ENCODE measurements at regions not wholly inside any gene's neighbourhood (a gene's known extent, or its start where the extent isn't known, plus 50 kb on each side); places are given as distances from the start of the nearest gene placed in this dataset.

DNA sequence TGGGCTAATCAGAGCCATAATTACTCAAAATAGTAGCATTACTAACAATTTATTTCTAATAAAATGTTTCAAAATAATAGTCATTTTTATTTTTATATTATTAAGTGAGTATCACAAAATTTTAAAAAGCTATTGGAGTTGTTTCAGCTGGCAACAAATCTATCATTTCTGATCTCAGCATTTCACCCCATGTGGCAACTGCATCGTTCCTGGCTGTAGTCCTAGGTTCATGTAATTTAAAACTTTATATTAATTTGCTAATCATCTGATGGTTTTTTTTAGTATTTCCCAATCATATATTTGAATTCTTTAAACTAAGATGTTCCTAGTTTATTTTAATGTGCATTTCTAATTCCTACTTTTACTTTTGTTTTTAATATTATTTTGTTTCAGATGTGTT lies 293.0 kb upstream of the AKR1E2 start:
- DNase-seq (no peak), ATAC-seq (no peak)
- BruUV-seq (replicated peaks): no TSS peak
- no peaks in the 10 kb centered on the region for H3F3A ChIP-seq (ENCODE audit: low read length, unreplicated experiment)
- no peak overlapping the region for H3K4me2 ChIP-seq (ENCODE audit: low read length)
- POLR2A ChIA-PET (ENCODE audit: unreplicated experiment): no interaction called here
- peak overlapping the region; percentile 74; the same call in 1 of the 2 replicates for H2AFZ ChIP-seq (ENCODE audit: low read length)
- no peak for TF ChIP-seq EZH2 (IDR thresholded peaks at IDR 0.05; ENCODE audit: low read length, unreplicated experiment)
- TF ChIP-seq, protein P1, sequence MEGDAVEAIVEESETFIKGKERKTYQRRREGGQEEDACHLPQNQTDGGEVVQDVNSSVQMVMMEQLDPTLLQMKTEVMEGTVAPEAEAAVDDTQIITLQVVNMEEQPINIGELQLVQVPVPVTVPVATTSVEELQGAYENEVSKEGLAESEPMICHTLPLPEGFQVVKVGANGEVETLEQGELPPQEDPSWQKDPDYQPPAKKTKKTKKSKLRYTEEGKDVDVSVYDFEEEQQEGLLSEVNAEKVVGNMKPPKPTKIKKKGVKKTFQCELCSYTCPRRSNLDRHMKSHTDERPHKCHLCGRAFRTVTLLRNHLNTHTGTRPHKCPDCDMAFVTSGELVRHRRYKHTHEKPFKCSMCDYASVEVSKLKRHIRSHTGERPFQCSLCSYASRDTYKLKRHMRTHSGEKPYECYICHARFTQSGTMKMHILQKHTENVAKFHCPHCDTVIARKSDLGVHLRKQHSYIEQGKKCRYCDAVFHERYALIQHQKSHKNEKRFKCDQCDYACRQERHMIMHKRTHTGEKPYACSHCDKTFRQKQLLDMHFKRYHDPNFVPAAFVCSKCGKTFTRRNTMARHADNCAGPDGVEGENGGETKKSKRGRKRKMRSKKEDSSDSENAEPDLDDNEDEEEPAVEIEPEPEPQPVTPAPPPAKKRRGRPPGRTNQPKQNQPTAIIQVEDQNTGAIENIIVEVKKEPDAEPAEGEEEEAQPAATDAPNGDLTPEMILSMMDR (conservative IDR thresholded peaks at IDR 0.05; ENCODE audit: low read depth, low read length): no peak
- TF ChIP-seq EZH2phosphoT487 (IDR thresholded peaks at IDR 0.05; ENCODE audit: borderline replicate concordance, low read length): no peak
- H3K4me1 ChIP-seq (ENCODE audit: insufficient read depth, low read length): peaks cover 9% of the 10 kb centered on the region; the same call in 1 of the 2 replicates
- intact Hi-C loops (cut with micrococcal nuclease): no loop called here
- CTCF ChIA-PET: no interaction called here
- H3K79me2 ChIP-seq (ENCODE audit: low read length): no peaks in the 10 kb centered on the region
- H3K9me3 ChIP-seq (ENCODE audit: low read length): no peaks in the 10 kb centered on the region
- no peaks in the 10 kb centered on the region for H4K20me1 ChIP-seq (ENCODE audit: low read length)
- no peaks in the 10 kb centered on the region for H3K36me3 ChIP-seq (ENCODE audit: low read depth, low read length)
- H3K27ac ChIP-seq (ENCODE audit: low read length): peak overlapping the region; percentile 68
- no peaks in the 10 kb centered on the region for H3K9me2 ChIP-seq (replicated peaks; ENCODE audit: low read length)
- H3K4me3 ChIP-seq (ENCODE audit: low read length): no peak overlapping the region
- H3K27me3 ChIP-seq (ENCODE audit: low read length): no peaks in the 10 kb centered on the region
- H3K9ac ChIP-seq (ENCODE audit: low read length): peak overlapping the region; percentile 33

DNA sequence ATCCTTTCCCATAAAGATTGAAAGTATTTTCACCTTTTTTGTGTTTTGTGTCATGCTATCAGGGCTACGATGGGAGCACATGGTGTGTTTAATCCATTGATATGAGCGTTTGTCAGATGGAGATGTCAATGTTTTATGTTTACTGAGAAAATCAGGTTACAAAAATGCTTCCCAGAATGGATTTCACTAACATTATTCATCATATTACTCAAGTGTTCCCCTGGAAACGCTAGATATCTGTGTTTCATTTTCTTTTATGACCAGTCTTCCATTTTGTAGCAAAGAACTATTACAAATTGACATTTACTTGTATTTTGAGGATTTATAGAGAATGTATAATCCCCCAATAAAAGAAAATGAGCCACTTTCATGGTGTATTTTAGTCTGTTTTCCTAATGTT lies 293.5 kb upstream of the AKR1E2 start:
- CTCF ChIA-PET: no interaction called here
- DNase-seq: peak; percentile 67
- no peaks in the 10 kb centered on the region for H3K9me2 ChIP-seq (replicated peaks; ENCODE audit: low read length)
- peak overlapping the region; percentile 74 for H2AFZ ChIP-seq (ENCODE audit: low read length)
- no peaks in the 10 kb centered on the region for H3F3A ChIP-seq (ENCODE audit: low read length, unreplicated experiment)
- H3K27me3 ChIP-seq (ENCODE audit: low read length): no peaks in the 10 kb centered on the region
- H3K9ac ChIP-seq (ENCODE audit: low read length): peak overlapping the region; percentile 33
- H4K20me1 ChIP-seq (ENCODE audit: low read length): no peaks in the 10 kb centered on the region
- H3K4me3 ChIP-seq (ENCODE audit: low read length): no peak overlapping the region
- no peaks in the 10 kb centered on the region for H3K79me2 ChIP-seq (ENCODE audit: low read length)
- POLR2A ChIA-PET (ENCODE audit: unreplicated experiment): no interaction called here
- BruUV-seq (replicated peaks): no TSS peak
- intact Hi-C loops (cut with micrococcal nuclease): no loop called here
- H3K4me1 ChIP-seq (ENCODE audit: insufficient read depth, low read length): peaks cover 9% of the 10 kb centered on the region; the same call in 1 of the 2 replicates
- peak; percentile 73 for ATAC-seq
- no peak for TF ChIP-seq EZH2 (IDR thresholded peaks at IDR 0.05; ENCODE audit: low read length, unreplicated experiment)
- TF ChIP-seq EZH2phosphoT487 (IDR thresholded peaks at IDR 0.05; ENCODE audit: borderline replicate concordance, low read length): no peak
- TF ChIP-seq, protein P1 (conservative IDR thresholded peaks at IDR 0.05; ENCODE audit: low read depth, low read length): no peak
- peak overlapping the region; percentile 68 for H3K27ac ChIP-seq (ENCODE audit: low read length)
- no peak overlapping the region; the same call in 1 of the 2 replicates for H3K4me2 ChIP-seq (ENCODE audit: low read length)
- H3K9me3 ChIP-seq (ENCODE audit: low read length): no peaks in the 10 kb centered on the region
- H3K36me3 ChIP-seq (ENCODE audit: low read depth, low read length): no peaks in the 10 kb centered on the region

- Histone ChIP-seq H3K9me3 (ENCODE audit: low read length) (no peaks in the 10 kb centered on the region), H4K20me1 (ENCODE audit: low read length) (no peaks in the 10 kb centered on the region), H3K4me1 (ENCODE audit: insufficient read depth, low read length) (peaks cover 9% of the 10 kb centered on the region; the same call in 1 of the 2 replicates), H3K9ac (ENCODE audit: low read length) (peak overlapping the region; percentile 31; the same call in 1 of the 2 replicates), H3K36me3 (ENCODE audit: low read depth, low read length) (no peaks in the 10 kb centered on the region), H3K27ac (ENCODE audit: low read length) (peak overlapping the region; percentile 68), H3K4me3 (ENCODE audit: low read length) (no peak overlapping the region), H2AFZ (ENCODE audit: low read length) (peak overlapping the region; percentile 74), H3K79me2 (ENCODE audit: low read length) (no peaks in the 10 kb centered on the region), H3F3A (ENCODE audit: low read length, unreplicated experiment) (no peaks in the 10 kb centered on the region), H3K4me2 (ENCODE audit: low read length) (no peak overlapping the region), H3K27me3 (ENCODE audit: low read length) (no peaks in the 10 kb centered on the region), H3K9me2 (replicated peaks; ENCODE audit: low read length) (no peaks in the 10 kb centered on the region)
- ChIA-PET POLR2A (ENCODE audit: unreplicated experiment) (no interaction called here), CTCF (no interaction called here)
- TF ChIP-seq EZH2phosphoT487 (IDR thresholded peaks at IDR 0.05; ENCODE audit: borderline replicate concordance, low read length): no peak
- no peak for TF ChIP-seq EZH2 (IDR thresholded peaks at IDR 0.05; ENCODE audit: low read length, unreplicated experiment)
- TF ChIP-seq, protein P1 (conservative IDR thresholded peaks at IDR 0.05; ENCODE audit: low read depth, low read length): no peak
- no TSS peak for BruUV-seq (replicated peaks)
- ATAC-seq: no peak
- intact Hi-C loops (cut with micrococcal nuclease): no loop called here
- no peak for DNase-seq
Observed at GRCh38 chr10:4532011-4532410, 294.0 kb upstream of the AKR1E2 start.

Data from PC-3 (cell line).